ENCODE measurements at regions not wholly inside any gene's neighbourhood (a gene's known extent, or its start where the extent isn't known, plus 50 kb on each side); places are given as distances from the start of the nearest gene placed in this dataset.

DNA sequence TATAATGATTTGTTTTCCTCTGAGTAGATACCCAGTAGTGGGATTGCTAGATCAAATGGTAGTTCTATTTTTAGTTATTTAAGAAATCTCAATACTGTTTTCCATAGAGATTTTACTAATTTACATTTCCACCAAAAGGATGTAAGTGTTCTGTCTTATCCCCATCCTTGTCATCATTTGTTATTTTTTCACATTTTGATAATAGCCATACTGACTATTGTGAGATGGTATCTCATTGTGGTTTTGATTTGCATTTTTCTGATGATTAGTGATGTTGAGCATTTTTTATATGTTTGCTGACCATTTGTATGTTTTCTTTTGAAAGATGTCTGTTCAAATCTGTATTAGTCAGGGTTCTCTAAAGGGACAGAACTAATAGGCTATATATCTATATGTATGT, 160.0 kb upstream of the TMEM229A start:
- POLR2A ChIA-PET, result no interaction called here
- CTCF ChIA-PET, result no interaction called here
- TF ChIP-seq, protein P1, sequence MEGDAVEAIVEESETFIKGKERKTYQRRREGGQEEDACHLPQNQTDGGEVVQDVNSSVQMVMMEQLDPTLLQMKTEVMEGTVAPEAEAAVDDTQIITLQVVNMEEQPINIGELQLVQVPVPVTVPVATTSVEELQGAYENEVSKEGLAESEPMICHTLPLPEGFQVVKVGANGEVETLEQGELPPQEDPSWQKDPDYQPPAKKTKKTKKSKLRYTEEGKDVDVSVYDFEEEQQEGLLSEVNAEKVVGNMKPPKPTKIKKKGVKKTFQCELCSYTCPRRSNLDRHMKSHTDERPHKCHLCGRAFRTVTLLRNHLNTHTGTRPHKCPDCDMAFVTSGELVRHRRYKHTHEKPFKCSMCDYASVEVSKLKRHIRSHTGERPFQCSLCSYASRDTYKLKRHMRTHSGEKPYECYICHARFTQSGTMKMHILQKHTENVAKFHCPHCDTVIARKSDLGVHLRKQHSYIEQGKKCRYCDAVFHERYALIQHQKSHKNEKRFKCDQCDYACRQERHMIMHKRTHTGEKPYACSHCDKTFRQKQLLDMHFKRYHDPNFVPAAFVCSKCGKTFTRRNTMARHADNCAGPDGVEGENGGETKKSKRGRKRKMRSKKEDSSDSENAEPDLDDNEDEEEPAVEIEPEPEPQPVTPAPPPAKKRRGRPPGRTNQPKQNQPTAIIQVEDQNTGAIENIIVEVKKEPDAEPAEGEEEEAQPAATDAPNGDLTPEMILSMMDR (IDR thresholded peaks at IDR 0.05; ENCODE audit: insufficient read depth, low read length, missing control alignments), result no peak
- no peak for DNase-seq (ENCODE audit: low read depth, low spot score)
- H3K4me3 ChIP-seq (ENCODE audit: low read depth, low read length), result no peak overlapping the region

DNA sequence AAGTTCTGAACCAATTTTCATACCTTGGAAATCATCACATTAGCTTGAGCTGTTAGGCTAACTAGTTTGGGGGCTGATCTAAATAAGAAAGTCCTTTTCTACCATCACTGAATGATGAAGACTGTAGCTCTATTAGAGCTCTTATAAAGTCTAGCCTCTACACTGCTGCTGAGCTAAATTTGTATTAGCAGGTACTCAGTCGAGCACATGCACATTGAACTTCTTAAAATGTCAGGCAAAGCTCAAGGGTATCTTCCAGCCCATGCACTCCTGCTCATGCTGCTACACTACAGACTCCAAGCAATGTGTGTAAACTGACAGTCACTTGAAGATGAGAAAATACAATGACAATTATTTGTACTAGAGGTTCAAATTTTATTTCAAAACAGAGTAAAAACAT, 158.8 kb upstream of the TMEM229A start:
- POLR2A ChIA-PET, result no interaction called here
- CTCF ChIA-PET, result no interaction called here
- H3K4me3 ChIP-seq (ENCODE audit: low read depth, low read length), result no peak overlapping the region
- TF ChIP-seq, protein P1 (IDR thresholded peaks at IDR 0.05; ENCODE audit: insufficient read depth, low read length, missing control alignments), result no peak
- DNase-seq (ENCODE audit: low read depth, low spot score), result no peak

DNA sequence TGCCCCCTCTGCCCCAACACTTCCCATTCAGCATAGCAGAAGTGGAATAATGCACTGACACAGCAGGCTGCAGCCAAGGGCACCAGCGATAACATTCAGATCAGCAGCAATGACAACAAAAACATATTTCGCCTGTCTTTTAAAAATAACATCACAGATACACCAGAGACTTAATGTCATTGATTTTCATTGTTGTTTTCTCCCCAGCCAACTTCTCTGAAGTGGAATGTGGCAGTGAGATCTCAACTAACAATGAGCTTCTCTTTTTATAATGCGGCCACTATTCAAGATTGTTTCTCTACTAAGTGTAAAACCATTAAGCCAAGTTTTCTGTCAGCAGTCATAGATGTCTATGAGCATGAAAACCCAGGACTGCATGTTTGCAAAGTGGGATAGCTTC, 158.2 kb upstream of the TMEM229A start:
- POLR2A ChIA-PET, result no interaction called here
- H3K4me3 ChIP-seq (ENCODE audit: low read depth, low read length), result no peak overlapping the region
- CTCF ChIA-PET, result no interaction called here
- TF ChIP-seq, protein P1 (IDR thresholded peaks at IDR 0.05; ENCODE audit: insufficient read depth, low read length, missing control alignments), result no peak
- no peak for DNase-seq (ENCODE audit: low read depth, low spot score)

GRCh38 chr7:124188576-124188975, 155.7 kb upstream of the TMEM229A start:
- ChIA-PET CTCF (interaction anchor here (0.9 kb wide), 1 partner anchor 597 kb away, joined by 3 read pairs; no protein-coding TSS in a partner anchor), POLR2A (no interaction called here)
- DNase-seq (ENCODE audit: low read depth, low spot score), result no peak
- no peak overlapping the region for H3K4me3 ChIP-seq (ENCODE audit: low read depth, low read length)
- TF ChIP-seq, protein P1 (IDR thresholded peaks at IDR 0.05; ENCODE audit: insufficient read depth, low read length, missing control alignments), result no peak

DNA sequence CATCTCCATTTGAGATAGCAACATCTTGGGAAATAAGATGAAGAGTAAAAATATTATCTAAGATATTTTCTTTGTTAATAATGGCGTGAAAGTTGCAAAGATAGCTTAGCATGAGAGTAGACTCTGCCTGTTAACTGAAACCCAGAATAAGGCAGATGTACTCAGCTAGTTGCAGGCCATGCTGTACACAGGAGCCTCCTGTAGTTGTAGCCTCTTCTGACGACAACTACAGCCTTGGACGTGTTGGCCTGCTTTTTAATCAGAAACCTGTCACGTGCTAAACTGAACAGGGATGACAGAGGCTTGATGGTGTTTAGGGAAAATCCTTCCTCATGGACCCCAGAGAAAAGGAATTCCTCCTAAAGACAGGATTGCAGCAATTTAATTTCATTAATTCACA, 155.1 kb upstream of the TMEM229A start:
- POLR2A ChIA-PET, result no interaction called here
- CTCF ChIA-PET, result no interaction called here
- TF ChIP-seq, protein P1 (IDR thresholded peaks at IDR 0.05; ENCODE audit: insufficient read depth, low read length, missing control alignments), result no peak
- H3K4me3 ChIP-seq (ENCODE audit: low read depth, low read length), result no peak overlapping the region
- DNase-seq (ENCODE audit: low read depth, low spot score), result no peak

DNA sequence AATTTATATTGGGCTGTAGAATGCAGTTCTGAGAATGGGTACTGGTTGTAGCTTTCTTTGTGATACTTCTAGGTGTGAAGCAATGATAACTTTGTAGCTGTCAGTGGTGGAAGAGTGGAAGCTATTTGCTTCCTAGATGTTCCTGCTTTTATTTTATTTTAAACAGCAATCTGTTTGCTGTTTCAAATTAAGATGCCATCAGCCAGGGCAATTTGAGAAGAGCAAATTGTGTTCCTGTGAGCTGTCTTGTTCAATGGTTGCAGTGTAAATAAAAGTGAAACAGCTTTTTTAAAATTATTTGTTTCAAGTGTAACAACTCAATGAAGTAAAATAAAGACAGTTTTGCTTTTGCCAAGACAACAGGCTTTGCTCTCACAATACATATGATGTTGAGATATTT, 150.8 kb upstream of the TMEM229A start:
- CTCF ChIA-PET, result no interaction called here
- POLR2A ChIA-PET, result no interaction called here

More for the DNA sequence above, 150.8 kb upstream of the TMEM229A start:
- DNase-seq (ENCODE audit: low read depth, low spot score), result no peak
- H3K4me3 ChIP-seq (ENCODE audit: low read depth, low read length), result no peak overlapping the region
- TF ChIP-seq, protein P1 (IDR thresholded peaks at IDR 0.05; ENCODE audit: insufficient read depth, low read length, missing control alignments), result no peak

Data from AG04449 (cell line).